ENCODE measurements at regions not wholly inside any gene's neighbourhood (a gene's known extent, or its start where the extent isn't known, plus 50 kb on each side); places are given as distances from the start of the nearest gene placed in this dataset.

DNA sequence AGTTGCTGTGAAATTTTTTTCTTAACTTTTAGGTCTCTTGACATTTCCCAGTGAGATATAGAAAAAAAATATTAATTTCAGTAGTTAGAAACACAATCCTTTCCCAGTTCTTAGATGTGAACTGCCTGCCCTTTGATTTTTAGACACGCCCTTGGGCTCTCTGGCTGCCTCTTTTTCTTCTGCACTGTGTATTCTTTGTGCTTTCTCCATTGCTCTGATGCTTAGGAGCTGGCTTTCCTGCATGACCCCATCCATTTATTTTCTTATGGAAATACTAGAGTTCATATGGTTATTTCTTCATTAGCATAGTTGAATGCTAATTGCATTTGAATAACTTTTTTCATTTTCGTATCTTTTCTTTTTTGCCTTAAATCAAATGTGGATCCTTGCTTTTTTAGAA is 224.9 kb upstream of the SMIM31 start:
- no peaks in the 10 kb centered on the region for H3K27me3 ChIP-seq
- no peak overlapping the region for H3K4me3 ChIP-seq
- no peaks in the 10 kb centered on the region for H3K36me3 ChIP-seq
- TF ChIP-seq, protein P1, sequence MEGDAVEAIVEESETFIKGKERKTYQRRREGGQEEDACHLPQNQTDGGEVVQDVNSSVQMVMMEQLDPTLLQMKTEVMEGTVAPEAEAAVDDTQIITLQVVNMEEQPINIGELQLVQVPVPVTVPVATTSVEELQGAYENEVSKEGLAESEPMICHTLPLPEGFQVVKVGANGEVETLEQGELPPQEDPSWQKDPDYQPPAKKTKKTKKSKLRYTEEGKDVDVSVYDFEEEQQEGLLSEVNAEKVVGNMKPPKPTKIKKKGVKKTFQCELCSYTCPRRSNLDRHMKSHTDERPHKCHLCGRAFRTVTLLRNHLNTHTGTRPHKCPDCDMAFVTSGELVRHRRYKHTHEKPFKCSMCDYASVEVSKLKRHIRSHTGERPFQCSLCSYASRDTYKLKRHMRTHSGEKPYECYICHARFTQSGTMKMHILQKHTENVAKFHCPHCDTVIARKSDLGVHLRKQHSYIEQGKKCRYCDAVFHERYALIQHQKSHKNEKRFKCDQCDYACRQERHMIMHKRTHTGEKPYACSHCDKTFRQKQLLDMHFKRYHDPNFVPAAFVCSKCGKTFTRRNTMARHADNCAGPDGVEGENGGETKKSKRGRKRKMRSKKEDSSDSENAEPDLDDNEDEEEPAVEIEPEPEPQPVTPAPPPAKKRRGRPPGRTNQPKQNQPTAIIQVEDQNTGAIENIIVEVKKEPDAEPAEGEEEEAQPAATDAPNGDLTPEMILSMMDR (IDR thresholded peaks at IDR 0.05) = no peak
- H3K9me3 ChIP-seq = no peaks in the 10 kb centered on the region
- DNase-seq (ENCODE audit: low spot score) = no peak
- H3K27ac ChIP-seq = no peak overlapping the region
- no peaks in the 10 kb centered on the region for H3K4me1 ChIP-seq

DNA sequence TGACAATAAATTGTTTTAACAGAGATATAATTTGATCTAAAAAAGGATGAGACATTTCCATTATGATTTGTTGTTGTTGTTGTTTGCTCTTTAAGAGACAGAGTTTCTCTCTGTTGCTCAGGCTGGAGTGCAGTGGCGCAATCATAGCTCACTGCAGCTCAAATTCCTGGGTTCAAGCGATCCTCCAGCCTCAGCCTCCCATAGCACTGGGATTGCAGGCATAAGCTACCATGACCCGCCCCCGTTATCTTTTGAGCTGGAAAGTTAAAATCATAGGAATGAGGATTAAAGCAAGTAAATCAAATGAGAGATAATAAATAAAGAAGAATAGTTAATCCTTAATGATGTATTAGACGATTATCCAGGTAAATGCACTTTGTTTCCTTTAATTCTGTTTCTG is 224.4 kb upstream of the SMIM31 start:
- H3K27me3 ChIP-seq = no peaks in the 10 kb centered on the region
- H3K27ac ChIP-seq = no peak overlapping the region
- H3K4me3 ChIP-seq = no peak overlapping the region
- no peak for DNase-seq (ENCODE audit: low spot score)
- H3K36me3 ChIP-seq = no peaks in the 10 kb centered on the region
- no peaks in the 10 kb centered on the region for H3K9me3 ChIP-seq
- H3K4me1 ChIP-seq = no peaks in the 10 kb centered on the region
- TF ChIP-seq, protein P1 (IDR thresholded peaks at IDR 0.05) = no peak

DNA sequence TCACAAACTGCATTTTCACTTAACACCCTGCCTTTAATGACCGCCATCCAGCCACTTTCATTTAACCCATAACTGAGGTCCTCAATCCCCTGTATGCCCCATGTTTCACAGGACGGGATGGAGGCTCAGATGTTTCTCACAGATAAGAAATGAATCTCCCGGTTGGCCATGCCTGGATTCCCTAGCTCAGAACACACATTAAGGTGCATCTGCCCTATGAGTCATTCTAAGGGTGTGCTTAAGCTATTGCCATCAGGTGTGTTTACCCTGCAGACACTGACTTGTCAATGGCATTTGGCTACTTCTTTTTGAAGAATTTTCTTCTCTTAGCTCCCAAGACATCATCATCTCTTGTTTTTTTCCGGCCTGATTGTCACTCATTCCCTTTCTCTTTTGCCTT is 222.6 kb upstream of the SMIM31 start:
- no peaks in the 10 kb centered on the region for H3K36me3 ChIP-seq
- TF ChIP-seq, protein P1 (IDR thresholded peaks at IDR 0.05) = no peak
- no peak overlapping the region for H3K27ac ChIP-seq
- H3K4me1 ChIP-seq = no peaks in the 10 kb centered on the region
- no peaks in the 10 kb centered on the region for H3K27me3 ChIP-seq
- DNase-seq (ENCODE audit: low spot score) = no peak
- H3K9me3 ChIP-seq = no peaks in the 10 kb centered on the region
- no peak overlapping the region for H3K4me3 ChIP-seq

DNA sequence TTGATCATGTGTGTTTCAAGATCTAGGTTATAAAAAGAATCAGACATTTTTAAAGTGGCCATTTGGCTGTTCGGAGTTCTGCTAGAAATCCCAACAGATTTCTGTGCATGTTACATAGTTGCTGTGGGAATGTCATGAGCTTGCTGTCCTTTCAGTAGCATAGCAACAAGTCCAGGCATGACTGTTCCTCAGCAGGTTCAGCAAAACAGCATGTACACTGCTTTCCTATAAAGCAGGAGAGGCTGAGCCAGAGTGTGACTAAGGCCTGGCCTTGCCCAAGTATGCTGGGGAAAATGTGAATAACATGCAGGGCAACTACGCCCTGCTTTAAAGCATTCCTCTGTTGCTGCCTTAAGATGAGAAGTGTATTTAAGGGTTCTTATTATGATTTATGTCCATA is 217.1 kb upstream of the SMIM31 start:
- no peaks in the 10 kb centered on the region for H3K36me3 ChIP-seq
- no peak overlapping the region for H3K27ac ChIP-seq
- no peak for DNase-seq (ENCODE audit: low spot score)
- peaks cover 0 to 10% of the 10 kb centered on the region in 2 donors for H3K9me3 ChIP-seq
- TF ChIP-seq, protein P1 (IDR thresholded peaks at IDR 0.05) = no peak
- no peak overlapping the region for H3K4me3 ChIP-seq
- no peaks in the 10 kb centered on the region for H3K27me3 ChIP-seq
- no peaks in the 10 kb centered on the region for H3K4me1 ChIP-seq

DNA sequence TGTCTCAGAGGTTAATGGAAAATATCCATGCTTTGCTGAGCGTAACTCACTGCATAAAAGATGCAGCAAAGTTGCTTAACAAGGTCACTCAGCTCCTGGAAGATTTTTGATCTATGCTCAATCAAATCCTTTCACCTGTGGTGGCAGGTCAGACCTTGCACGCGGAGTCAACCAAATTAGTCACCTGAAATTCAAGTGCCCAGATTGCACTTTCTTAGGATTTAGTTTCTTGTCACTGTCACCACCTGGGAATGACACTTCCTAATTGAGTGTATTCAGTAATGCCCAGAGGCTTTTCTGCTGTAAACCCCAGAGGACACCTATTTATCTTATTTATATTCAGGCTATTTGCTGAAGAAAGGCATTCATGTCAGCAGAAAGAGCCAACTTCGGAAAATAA is 215.8 kb upstream of the SMIM31 start:
- Histone ChIP-seq H3K4me3 (no peak overlapping the region), H3K9me3 (peaks cover 0 to 14% of the 10 kb centered on the region in 2 donors), H3K36me3 (no peaks in the 10 kb centered on the region), H3K4me1 (no peaks in the 10 kb centered on the region), H3K27me3 (no peaks in the 10 kb centered on the region), H3K27ac (no peak overlapping the region)
- TF ChIP-seq, protein P1 (IDR thresholded peaks at IDR 0.05) = no peak
- no peak for DNase-seq (ENCODE audit: low spot score)

DNA sequence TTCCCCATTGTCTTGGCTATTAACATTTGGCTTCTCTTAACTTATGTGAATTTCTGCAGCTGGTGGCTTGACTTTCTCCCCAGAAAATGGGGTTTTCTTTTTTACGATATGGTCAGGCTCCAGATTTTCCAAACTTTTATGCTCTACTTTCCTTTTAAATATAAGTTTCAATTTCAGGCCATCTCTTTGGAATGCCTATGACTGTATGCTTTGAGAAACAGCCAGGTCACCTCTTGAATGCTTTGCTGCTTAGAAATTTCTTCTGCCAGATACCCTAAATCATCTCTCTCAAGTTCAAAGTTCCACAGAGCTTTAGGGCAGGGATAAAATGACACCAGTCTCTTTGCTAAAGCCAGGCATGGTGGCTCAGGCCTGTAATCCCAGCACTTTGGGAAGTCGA is 212.9 kb upstream of the SMIM31 start:
- TF ChIP-seq, protein P1 (IDR thresholded peaks at IDR 0.05) = no peak
- H3K27ac ChIP-seq = no peak overlapping the region

More for the DNA sequence above, 212.9 kb upstream of the SMIM31 start:
- Histone ChIP-seq H3K4me1 (no peaks in the 10 kb centered on the region), H3K36me3 (no peaks in the 10 kb centered on the region), H3K4me3 (no peak overlapping the region), H3K9me3 (peaks cover 0 to 14% of the 10 kb centered on the region in 2 donors), H3K27me3 (no peaks in the 10 kb centered on the region)
- DNase-seq (ENCODE audit: low spot score) = no peak

Data from right atrium auricular region (tissue), 2 donors.